GM12874 (cell line): ENCODE measurements at regions not wholly inside any gene's neighbourhood (a gene's known extent, or its start where the extent isn't known, plus 50 kb on each side); places are given as distances from the start of the nearest gene placed in this dataset.

Experiments
- TF ChIP-seq, protein P1 (sequence below): IDR thresholded peaks from 2 replicates; pipeline ENCODE4 v1.5.1; 2011; ENCODE audit warnings: low read depth, mild to moderate bottlenecking, control low read depth, low read length, moderate library complexity; ENCODE audit not compliant: insufficient read depth

DNA sequence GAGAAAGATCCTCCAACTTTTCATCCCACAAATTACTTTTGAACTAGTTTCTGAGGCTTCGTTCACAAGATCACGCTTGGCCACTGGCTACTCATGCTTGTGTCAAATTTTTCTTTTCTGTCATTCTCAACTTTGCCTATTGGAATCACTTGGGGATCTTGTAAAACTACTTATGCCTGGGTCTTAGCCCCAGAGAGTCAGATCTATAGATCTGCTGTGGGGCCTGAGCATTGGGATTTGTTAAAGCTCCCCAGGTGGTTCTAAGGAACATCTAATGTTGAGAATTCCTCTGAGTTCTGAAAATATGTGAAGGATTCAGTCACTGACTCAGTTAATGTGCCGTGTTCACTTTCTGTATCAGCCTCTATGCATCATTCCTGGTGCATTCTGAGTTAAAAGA lies 71.7 kb upstream of the VGLL3 start:
- TF ChIP-seq, protein P1, sequence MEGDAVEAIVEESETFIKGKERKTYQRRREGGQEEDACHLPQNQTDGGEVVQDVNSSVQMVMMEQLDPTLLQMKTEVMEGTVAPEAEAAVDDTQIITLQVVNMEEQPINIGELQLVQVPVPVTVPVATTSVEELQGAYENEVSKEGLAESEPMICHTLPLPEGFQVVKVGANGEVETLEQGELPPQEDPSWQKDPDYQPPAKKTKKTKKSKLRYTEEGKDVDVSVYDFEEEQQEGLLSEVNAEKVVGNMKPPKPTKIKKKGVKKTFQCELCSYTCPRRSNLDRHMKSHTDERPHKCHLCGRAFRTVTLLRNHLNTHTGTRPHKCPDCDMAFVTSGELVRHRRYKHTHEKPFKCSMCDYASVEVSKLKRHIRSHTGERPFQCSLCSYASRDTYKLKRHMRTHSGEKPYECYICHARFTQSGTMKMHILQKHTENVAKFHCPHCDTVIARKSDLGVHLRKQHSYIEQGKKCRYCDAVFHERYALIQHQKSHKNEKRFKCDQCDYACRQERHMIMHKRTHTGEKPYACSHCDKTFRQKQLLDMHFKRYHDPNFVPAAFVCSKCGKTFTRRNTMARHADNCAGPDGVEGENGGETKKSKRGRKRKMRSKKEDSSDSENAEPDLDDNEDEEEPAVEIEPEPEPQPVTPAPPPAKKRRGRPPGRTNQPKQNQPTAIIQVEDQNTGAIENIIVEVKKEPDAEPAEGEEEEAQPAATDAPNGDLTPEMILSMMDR = no peak

DNA sequence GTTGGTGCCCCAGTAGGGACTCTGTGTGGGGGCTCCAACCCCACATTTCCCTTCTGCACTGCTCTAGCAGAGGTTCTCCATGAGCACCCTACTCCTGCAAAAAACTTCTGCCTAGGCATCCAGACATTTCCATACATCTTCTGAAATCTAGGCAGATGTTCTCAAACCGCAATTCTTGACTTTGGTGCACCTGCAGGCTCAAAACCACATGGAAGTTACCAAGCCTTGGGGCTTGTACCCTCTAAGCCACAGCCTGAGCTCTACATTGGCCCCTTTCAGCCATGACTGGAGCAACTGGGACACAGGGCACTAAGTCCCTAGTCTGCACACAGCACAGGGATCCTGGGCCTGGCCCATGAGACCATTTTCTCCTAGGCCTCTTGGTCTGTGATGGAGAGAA lies 66.5 kb upstream of the VGLL3 start:
- TF ChIP-seq, protein P1 = no peak

DNA sequence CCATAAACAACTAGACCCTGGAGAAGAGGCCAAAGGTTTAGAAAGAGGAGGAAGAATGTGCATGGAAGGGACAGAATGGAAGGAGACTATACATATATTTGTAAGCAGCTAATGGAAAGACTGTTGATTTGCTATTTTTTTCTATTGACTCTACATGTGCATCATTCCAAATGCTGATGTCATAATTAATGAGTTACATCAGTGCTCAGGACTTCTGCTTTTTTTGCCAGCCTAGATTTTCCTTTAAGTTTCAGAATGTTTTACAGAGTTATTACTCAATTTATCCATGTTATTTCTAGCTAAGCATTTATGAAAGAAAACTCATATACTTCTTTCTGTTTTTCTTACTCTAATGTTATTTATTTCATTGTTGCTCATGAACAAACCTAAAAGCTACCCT lies 62.6 kb upstream of the VGLL3 start:
- TF ChIP-seq, protein P1 = no peak

DNA sequence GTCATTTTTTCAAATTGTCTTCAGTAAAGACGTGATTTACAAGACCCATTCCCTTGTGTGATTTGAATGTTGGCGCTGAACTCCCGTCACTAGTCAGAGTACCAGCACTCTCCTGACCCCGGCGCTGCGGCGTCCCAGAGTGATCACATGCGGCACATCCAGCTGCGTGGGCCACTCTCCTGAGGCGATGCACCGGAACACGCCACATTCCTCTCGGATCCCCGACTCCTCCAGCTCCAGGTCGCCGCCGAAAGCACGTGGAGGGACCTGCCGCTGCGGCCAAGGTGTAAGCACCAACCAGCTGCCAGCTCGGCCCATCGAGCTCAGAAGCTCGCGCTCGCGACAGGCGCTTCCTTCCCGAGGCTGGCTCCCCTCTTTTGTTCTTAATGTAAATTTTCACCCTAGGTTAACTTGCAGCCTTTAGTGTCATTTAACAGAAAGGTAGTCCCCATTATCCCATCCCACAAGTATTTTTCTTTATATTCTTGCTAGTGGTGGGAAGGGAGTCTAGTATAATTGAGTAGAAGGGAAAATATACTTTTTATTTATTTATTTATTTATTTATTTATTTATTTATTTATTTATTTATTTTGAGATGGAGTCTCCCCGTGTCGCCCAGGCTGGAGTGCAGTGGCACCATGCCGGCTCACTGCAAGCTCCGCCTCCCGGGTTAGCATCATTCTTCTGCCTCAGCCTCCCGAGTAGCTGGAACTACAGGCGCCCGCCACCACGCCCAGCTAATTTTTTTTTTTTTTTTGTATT lies 61.7 kb upstream of the VGLL3 start:
- TF ChIP-seq, protein P1 = no peak

DNA sequence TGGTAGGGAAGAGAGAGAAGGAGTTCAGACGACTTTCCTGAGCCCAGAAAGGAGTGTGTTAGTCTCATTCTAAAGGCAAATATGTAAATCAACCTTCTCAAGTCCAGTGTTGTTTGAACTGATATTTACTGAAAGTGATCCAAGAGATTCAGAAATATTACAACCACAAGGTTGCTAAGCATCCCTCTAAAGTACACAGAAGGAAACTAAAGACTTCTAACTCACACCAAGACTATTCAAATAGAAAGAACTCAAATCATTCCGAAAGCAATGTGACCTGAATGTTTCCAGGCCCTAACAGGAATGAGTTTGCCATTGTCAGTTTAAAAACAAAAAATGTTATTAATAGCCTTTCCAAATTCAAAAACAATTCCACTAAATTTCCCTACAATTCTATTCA lies 56.9 kb upstream of the VGLL3 start:
- TF ChIP-seq, protein P1 = no peak

DNA sequence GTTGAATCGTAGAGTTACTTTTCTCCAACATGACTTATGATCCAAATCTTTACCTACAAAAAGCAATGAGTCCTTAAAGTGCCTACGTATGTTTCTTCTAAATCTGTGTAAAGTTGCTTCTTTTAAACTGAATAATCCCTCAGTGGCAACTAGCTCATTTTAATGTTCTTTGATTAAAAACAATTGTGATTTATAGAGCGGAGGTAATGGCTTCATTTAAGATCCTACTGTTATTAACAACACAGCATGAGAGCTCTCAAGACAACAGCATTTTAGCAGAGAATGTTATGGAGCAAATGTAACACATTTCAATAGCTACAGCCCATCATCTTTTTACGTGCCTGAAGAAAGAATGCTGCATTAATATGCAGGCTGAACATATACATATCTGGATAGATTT lies 55.3 kb upstream of the VGLL3 start:
- TF ChIP-seq, protein P1 = no peak

DNA sequence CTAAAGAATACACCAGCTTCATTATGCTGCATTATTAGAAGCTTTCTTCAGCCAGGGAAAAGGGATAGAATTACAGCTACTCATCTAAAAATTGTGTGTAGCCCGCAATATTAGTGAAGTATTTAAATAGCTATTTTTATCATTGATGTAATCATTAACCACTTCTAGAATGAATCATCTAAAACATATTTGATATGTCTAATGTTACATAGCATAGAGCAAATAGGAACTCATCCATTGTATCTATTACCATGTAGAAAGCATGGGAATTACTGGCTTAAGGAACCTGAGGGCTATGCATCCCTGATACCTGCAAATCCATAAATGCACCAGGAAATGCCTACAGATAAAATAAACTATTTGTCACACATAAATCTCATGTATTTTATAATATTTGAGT lies 54.5 kb upstream of the VGLL3 start:
- TF ChIP-seq, protein P1 = no peak
